HG02610 (cell line): ENCODE measurements at regions not wholly inside any gene's neighbourhood (a gene's known extent, or its start where the extent isn't known, plus 50 kb on each side); places are given as distances from the start of the nearest gene placed in this dataset.

Source experiments
- ATAC-seq: cut with Tn5 transposase; IDR thresholded peaks from one replicate; pipeline ENCODE4 v1.9.1; 2021; ENCODE audit warnings: mild to moderate bottlenecking, moderate library complexity; ENCODE audit not compliant: unreplicated experiment

GRCh38 chr5:109944461-109944860 lies 254.7 kb downstream of the MAN2A1 start:
- no peak for ATAC-seq

GRCh38 chr5:109945097-109945678 lies 255.5 kb downstream of the MAN2A1 start:
- no peak for ATAC-seq

GRCh38 chr5:109945723-109946480 lies 256.2 kb downstream of the MAN2A1 start:
- ATAC-seq = no peak

DNA sequence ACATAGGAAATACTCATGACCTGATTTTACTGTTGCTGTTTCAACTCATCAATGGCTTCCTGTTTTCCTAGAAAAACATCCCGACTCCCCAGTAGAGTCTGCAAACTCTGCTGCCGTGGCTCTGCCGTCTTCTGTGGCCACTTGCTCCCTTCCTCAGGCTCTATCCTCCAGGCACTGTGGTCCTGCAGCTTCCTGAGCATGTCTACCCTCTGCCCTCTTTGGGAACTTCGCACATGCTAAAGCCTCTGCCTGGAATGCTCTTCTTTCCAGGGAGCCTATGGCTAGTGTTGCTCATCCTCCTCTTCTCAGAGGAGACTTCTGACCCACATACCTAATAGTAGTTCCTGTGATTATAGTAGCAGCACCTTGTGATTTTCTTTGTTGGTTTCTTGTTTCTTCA lies 256.9 kb downstream of the MAN2A1 start:
- ATAC-seq = no peak

- no peak for ATAC-seq
Observed at GRCh38 chr5:109947667-109948066, 257.9 kb downstream of the MAN2A1 start.

- no peak for ATAC-seq
Observed at GRCh38 chr5:109950634-109951033, 260.9 kb downstream of the MAN2A1 start.

GRCh38 chr5:109951348-109951747 lies 261.6 kb downstream of the MAN2A1 start:
- ATAC-seq = no peak

DNA sequence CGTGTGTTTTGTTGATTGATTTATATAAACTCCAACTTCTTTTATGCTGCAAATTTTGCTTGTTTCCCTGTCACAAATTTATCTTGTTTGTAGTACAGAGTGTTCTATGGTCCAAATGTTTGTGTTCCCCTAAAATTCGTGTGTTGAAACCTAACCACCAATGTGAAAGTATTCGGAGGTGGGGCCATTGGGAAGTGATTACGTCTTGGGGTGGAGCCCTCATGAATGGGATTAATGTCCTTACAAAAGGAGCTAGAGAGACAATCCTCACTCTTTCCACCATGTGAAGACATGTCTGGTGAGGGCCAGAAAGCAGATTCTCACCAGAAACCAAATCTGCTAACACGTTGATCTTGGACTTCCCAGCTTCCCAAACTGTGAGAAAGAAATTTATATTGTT lies 262.0 kb downstream of the MAN2A1 start:
- no peak for ATAC-seq

DNA sequence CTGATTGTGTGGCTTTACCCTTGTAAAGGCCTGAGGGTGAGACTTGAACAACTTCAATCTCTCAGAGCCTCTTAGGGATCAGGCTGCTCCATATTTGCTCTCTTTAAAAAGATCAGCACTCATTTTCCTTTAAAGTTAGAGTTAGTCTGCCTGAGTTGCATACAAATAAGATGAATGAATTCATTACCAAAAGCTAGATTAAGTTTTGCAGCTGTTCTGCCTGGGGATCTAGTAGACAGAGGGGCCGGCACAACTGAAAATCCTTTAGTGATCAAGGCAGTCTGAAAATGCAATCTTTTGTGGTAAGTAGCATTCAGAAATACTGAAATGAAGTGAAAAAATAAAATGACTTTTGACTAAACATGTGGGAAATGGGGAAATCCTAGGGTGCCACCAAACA lies 264.0 kb downstream of the MAN2A1 start:
- ATAC-seq = no peak

- ATAC-seq = no peak
Observed at GRCh38 chr5:109956884-109957283, 267.2 kb downstream of the MAN2A1 start.

DNA sequence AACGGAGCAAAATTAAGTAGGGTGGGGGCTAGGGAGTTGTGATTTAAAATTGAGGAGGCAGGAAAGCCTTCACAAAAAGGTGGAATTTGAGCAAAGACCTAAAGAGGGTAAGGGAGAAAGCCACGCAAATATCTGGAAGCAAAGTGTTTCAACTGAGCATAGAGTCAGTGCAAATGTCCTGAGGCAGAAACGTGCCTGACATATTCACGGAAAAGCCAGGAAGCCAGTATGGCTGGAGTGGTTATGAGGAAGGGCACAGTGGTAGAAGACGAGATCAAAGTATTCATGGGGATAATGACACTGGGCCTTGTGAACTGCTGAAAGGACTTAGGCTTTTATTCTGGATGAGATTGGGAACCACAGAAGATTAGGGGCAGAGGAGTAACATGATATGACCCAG lies 268.4 kb downstream of the MAN2A1 start:
- no peak for ATAC-seq

DNA sequence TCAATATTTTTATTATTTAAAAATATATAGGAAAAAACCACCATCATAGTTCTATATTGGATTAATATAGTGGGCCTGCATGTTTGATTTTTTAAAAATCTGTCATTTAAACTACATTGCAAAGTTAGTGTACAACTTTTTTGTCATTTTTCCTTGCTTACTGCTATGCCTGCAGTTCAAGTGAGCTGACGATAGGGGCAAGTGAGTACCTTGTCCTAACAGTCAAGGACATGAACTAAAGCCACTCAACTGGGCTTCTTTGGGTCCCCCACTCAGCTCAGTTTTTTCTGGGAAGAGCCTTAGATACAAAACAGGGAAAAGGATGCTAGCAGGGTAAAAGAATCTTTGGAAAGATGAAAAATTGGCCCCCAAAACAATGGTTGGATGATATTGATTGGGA lies 269.9 kb downstream of the MAN2A1 start:
- no peak for ATAC-seq

DNA sequence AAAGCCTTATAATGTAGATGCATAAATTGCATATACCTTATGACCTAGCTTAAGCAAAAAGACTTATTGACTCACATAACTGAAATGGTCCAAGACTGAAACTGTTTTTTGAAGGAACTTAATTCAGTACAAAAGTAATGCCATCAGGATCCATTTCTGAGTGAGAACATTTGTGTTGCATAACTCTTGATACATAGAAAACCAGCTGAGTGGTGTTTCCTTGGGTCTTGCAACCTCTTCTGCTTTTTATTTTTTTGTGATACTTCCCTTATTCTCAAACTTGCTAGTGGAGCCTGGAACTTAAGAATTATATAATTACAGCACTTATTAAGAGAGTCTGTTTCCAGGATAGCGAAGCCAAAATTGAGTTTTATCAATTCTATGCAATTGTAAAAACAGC lies 272.0 kb downstream of the MAN2A1 start:
- no peak for ATAC-seq

- ATAC-seq = peak; percentile 72
Observed at GRCh38 chr5:109962882-109963603, 273.3 kb downstream of the MAN2A1 start.

- no peak for ATAC-seq
Observed at GRCh38 chr5:109964136-109964535, 274.4 kb downstream of the MAN2A1 start.

- ATAC-seq = no peak
Observed at GRCh38 chr5:109965634-109966033, 275.9 kb downstream of the MAN2A1 start.

GRCh38 chr5:109971968-109972367 lies 282.2 kb downstream of the MAN2A1 start:
- ATAC-seq = no peak

DNA sequence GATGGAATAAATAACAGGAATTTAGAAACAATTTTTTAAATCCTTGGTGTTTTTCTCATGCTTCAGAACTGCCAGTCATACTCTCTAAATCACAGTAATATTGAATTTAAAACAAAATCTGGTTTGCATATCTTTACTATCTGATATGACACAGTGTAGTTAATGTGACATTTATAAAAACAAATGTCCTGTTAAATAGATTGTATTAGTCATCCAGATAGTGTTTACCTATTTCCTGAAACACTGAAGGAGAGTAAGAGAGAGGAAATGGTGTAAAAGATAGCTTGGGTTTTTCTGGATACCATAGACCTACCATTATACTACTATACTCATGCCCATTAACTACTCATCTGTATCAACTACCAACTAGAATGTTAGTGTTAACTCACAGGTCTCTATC lies 292.3 kb downstream of the MAN2A1 start:
- no peak for ATAC-seq

DNA sequence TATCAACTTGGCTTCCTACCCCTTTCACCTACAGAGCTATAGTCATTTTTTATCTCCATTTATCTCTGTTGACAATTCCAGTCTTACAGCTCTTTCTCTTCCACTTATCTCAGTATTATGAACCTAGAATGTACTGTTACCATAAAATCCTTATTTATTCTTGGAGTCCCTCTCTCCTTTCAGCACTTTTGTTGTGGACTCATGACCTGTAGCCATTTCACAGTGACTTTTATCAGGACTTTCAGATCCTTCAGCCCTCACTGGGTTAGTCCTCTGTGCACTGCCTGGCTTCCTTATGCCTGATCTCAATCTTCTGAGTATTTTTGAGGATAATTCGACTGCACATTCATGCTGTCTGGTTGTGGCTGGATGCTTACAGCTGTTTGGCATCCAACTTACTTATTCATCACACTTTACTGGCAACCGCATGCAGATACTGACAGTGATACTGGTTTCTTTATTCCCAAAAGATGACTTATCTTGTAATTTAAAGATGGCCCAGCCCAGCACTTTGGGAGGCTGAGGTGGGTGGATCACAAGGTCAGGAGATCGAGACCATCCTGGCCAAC lies 293.3 kb downstream of the MAN2A1 start:
- no peak for ATAC-seq

DNA sequence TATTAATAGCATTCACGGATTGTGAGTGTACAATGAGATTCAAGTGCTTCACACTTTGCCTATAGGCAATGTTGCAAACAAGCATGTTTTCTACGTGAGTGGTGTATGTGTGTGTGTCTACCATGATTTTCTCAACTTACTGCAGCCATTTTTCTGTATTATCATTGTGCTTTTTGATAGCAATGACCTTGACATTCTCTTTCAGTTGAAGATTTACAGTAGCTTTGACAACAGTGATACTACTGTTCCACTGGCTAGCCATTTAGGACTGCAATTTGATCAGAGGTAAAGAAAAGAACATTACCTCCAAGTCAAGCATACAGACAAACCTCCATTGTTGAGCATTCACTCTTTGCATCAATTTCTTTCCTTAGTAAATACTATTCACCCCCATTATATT lies 297.0 kb downstream of the MAN2A1 start:
- no peak for ATAC-seq

DNA sequence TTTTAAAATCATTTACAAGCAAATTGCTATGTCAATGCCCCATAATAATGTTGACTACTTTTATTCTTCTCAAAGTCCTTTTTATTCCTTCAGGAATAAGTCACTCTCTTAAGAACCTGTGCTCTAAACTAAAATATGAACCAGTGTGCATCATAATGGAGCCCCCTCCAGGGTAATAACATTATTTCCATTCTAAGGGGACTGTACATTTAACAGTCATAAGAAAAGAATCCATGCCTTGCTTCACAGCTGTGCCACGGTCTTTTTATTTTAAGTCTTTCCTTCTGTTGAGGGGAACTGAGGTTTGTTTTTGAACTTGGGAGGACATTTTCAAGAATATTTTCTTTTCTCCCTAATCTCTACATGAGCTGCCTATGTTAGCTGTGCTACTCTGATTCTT lies 297.6 kb downstream of the MAN2A1 start:
- ATAC-seq = no peak

GRCh38 chr5:109987970-109988369 lies 298.2 kb downstream of the MAN2A1 start:
- ATAC-seq = no peak
